Uterus (tissue), 3 donors: ENCODE measurements at regions not wholly inside any gene's neighbourhood (a gene's known extent, or its start where the extent isn't known, plus 50 kb on each side); places are given as distances from the start of the nearest gene placed in this dataset.

Source experiments
- DNase-seq, 2 donors: peaks; one replicate each; pipeline ENCODE4 v3.0.0-alpha.2; 2019 to 2020
- H3K27ac ChIP-seq, 2 donors: fragments of 200-600 bp; sonication (generic); 1 replicate in 1 of 2; 2 replicates in 1 of 2; pipeline ENCODE4 v1.5.1; 2016 to 2018
- H3K27me3 ChIP-seq, 2 donors: fragments of 200-600 bp; sonication (generic); one replicate each; pipeline ENCODE4 v1.5.1; 2018 to 2019; ENCODE audit warnings: control low read depth in 1 of 2
- H3K36me3 ChIP-seq, 2 donors: fragments of 200-600 bp; sonication (generic); one replicate each; pipeline ENCODE4 v1.5.1; 2019; ENCODE audit warnings: control low read depth in 1 of 2
- H3K4me1 ChIP-seq, 2 donors: fragments of 200-600 bp; sonication (generic); one replicate each; pipeline ENCODE4 v1.5.1; 2018 to 2019; ENCODE audit warnings: control low read depth in 1 of 2
- H3K4me3 ChIP-seq, 2 donors: fragments of 200-600 bp; sonication (generic); 1 replicate in 1 of 2; 2 replicates in 1 of 2; pipeline ENCODE4 v1.5.1; 2018 to 2019; ENCODE audit warnings: mild to moderate bottlenecking in 1 of 2
- H3K9me3 ChIP-seq, 2 donors: fragments of 200-600 bp; sonication (generic); one replicate each; pipeline ENCODE4 v1.5.1; 2019; ENCODE audit warnings: control low read depth in 1 of 2
- POLR2A ChIP-seq, 2 donors: fragments of 450-650 bp; IDR thresholded peaks; one replicate each; pipeline ENCODE4 v1.6.1; 2016; ENCODE audit warnings: antibody characterized with exemption in 2 of 2, mild to moderate bottlenecking in 1 of 2, moderate library complexity in 1 of 2
- intact Hi-C: fragments of 100-400 bp; cut with DNase I; formaldehyde crosslinking; loops from one replicate; pipeline ENCODE4 v1.15.1; 2023; ENCODE audit warnings: low total_unique reads
- TF ChIP-seq, protein P1 (sequence below), 4 experiments: fragments of 200-600 bp in 2 of 4; fragments of 450-650 bp in 2 of 4; sonication (generic) in 2 of 4; IDR thresholded peaks; one replicate each; pipeline ENCODE4 v1.5.1; 2016 to 2019; ENCODE audit warnings: antibody characterized with exemption in 4 of 4, mild to moderate bottlenecking in 2 of 4, moderate library complexity in 1 of 4
- donor health status: DM: yes; HTN: yes; CAD: no.

- Histone ChIP-seq H3K9me3 (no peaks in the 10 kb centered on the region), H3K36me3 (no peaks in the 10 kb centered on the region), H3K27ac (no peak overlapping the region), H3K27me3 (no peaks in the 10 kb centered on the region), H3K4me1 (no peaks in the 10 kb centered on the region), H3K4me3 (no peak overlapping the region)
- intact Hi-C loops = no loop called here
- no peak for DNase-seq
- TF ChIP-seq, protein P1, sequence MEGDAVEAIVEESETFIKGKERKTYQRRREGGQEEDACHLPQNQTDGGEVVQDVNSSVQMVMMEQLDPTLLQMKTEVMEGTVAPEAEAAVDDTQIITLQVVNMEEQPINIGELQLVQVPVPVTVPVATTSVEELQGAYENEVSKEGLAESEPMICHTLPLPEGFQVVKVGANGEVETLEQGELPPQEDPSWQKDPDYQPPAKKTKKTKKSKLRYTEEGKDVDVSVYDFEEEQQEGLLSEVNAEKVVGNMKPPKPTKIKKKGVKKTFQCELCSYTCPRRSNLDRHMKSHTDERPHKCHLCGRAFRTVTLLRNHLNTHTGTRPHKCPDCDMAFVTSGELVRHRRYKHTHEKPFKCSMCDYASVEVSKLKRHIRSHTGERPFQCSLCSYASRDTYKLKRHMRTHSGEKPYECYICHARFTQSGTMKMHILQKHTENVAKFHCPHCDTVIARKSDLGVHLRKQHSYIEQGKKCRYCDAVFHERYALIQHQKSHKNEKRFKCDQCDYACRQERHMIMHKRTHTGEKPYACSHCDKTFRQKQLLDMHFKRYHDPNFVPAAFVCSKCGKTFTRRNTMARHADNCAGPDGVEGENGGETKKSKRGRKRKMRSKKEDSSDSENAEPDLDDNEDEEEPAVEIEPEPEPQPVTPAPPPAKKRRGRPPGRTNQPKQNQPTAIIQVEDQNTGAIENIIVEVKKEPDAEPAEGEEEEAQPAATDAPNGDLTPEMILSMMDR (IDR thresholded peaks at IDR 0.05) = no peak
- TF ChIP-seq POLR2A (IDR thresholded peaks at IDR 0.05) = no peak
These were observed 305.3 kb downstream of the PRR32 start for GRCh38 chrX:127124871-127125270.

DNA sequence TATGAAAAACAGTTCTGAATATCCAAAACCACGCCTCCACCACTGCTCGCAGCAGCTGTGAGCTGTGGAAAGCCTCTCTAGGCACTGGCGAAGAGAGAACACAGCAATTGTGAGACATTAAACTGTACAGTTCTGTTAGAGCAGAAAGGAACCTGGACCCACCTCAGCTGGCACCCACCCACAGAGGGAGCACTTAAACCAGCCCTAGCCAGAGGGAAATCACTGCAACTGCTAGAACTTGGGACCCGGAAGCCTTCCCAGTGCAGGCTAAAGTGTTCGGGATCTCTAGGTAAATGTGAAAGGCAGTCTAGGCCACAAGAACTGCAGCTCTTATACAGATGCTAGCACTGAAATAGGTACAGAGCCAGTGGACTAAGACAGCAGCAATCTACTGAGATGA lies 308.8 kb downstream of the PRR32 start:
- DNase-seq = no peak
- no peaks in the 10 kb centered on the region for H3K4me1 ChIP-seq
- intact Hi-C loops = no loop called here
- no peaks in the 10 kb centered on the region for H3K27me3 ChIP-seq
- H3K36me3 ChIP-seq = no peaks in the 10 kb centered on the region
- H3K9me3 ChIP-seq = no peaks in the 10 kb centered on the region
- H3K27ac ChIP-seq = no peak overlapping the region
- TF ChIP-seq, protein P1 (IDR thresholded peaks at IDR 0.05) = no peak
- TF ChIP-seq POLR2A (IDR thresholded peaks at IDR 0.05) = no peak
- H3K4me3 ChIP-seq = no peak overlapping the region

- H3K27me3 ChIP-seq = no peaks in the 10 kb centered on the region
- no peaks in the 10 kb centered on the region for H3K9me3 ChIP-seq
- H3K27ac ChIP-seq = no peak overlapping the region
- intact Hi-C loops = no loop called here
- no peaks in the 10 kb centered on the region for H3K36me3 ChIP-seq
- H3K4me1 ChIP-seq = no peaks in the 10 kb centered on the region
- DNase-seq = no peak
- no peak overlapping the region for H3K4me3 ChIP-seq
- TF ChIP-seq, protein P1 (IDR thresholded peaks at IDR 0.05) = no peak
- no peak for TF ChIP-seq POLR2A (IDR thresholded peaks at IDR 0.05)
These were observed 310.0 kb downstream of the PRR32 start for GRCh38 chrX:127129510-127129909.

GRCh38 chrX:127138218-127138617 lies 318.7 kb downstream of the PRR32 start:
- no peaks in the 10 kb centered on the region for H3K4me1 ChIP-seq
- H3K4me3 ChIP-seq = no peak overlapping the region
- no peaks in the 10 kb centered on the region for H3K9me3 ChIP-seq
- H3K27me3 ChIP-seq = no peaks in the 10 kb centered on the region
- intact Hi-C loops = no loop called here
- no peak overlapping the region for H3K27ac ChIP-seq
- TF ChIP-seq, protein P1 (IDR thresholded peaks at IDR 0.05) = no peak
- TF ChIP-seq POLR2A (IDR thresholded peaks at IDR 0.05) = no peak
- no peak for DNase-seq
- no peaks in the 10 kb centered on the region for H3K36me3 ChIP-seq

GRCh38 chrX:127177966-127178365 lies 358.4 kb downstream of the PRR32 start:
- Histone ChIP-seq H3K27ac (no peak overlapping the region), H3K9me3 (no peaks in the 10 kb centered on the region), H3K27me3 (no peaks in the 10 kb centered on the region), H3K4me3 (no peak overlapping the region), H3K36me3 (no peaks in the 10 kb centered on the region), H3K4me1 (no peaks in the 10 kb centered on the region)
- intact Hi-C loops = no loop called here
- no peak for TF ChIP-seq POLR2A (IDR thresholded peaks at IDR 0.05)
- DNase-seq = no peak

DNA sequence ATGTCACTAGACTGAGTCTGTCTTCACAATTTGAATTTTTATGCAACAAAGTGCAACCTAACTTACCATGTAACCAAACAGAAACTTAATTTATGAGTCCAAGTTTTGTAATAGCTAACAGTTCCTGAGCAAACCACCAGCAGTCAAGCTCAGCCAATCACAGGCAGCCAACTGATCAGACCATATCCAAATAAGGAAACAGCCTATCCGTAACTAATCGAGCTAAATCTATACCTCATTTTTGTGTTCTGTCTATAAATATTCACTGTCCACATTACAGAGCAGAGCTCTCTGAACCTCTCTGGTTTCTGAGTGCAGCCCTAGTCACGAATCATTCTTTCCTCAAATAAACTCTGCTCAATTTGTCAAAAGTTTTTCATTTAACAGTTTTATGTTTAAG lies 367.6 kb downstream of the PRR32 start:
- DNase-seq = no peak
- no peak for TF ChIP-seq POLR2A (IDR thresholded peaks at IDR 0.05)
- TF ChIP-seq, protein P1 (IDR thresholded peaks at IDR 0.05) = no peak
- intact Hi-C loops = no loop called here

More for the DNA sequence above, 367.6 kb downstream of the PRR32 start:
- no peaks in the 10 kb centered on the region for H3K36me3 ChIP-seq
- no peak overlapping the region for H3K27ac ChIP-seq
- no peaks in the 10 kb centered on the region for H3K9me3 ChIP-seq
- H3K4me1 ChIP-seq = no peaks in the 10 kb centered on the region
- H3K4me3 ChIP-seq = no peak overlapping the region
- no peaks in the 10 kb centered on the region for H3K27me3 ChIP-seq
